Left ventricle myocardium superior (tissue), 1 donor: ENCODE measurements at regions not wholly inside any gene's neighbourhood (a gene's known extent, or its start where the extent isn't known, plus 50 kb on each side); places are given as distances from the start of the nearest gene placed in this dataset.

Experiments
- ATAC-seq: fragments of 200-7000 bp; cut with Tn5 transposase; one replicate; pipeline ENCODE4 v1.9.1; 2020; ENCODE audit warnings: mild to moderate bottlenecking, moderate library complexity
- DNase-seq: peaks from one replicate; pipeline ENCODE4 v3.0.0-alpha.2; 2020
- intact Hi-C: fragments of 100-400 bp; cut with micrococcal nuclease; formaldehyde crosslinking; loops from one replicate; pipeline ENCODE4 v1.11.0; 2022
- donor health status: DM: no; HTN: yes; CAD: no; lungs with severe emphysema.

DNA sequence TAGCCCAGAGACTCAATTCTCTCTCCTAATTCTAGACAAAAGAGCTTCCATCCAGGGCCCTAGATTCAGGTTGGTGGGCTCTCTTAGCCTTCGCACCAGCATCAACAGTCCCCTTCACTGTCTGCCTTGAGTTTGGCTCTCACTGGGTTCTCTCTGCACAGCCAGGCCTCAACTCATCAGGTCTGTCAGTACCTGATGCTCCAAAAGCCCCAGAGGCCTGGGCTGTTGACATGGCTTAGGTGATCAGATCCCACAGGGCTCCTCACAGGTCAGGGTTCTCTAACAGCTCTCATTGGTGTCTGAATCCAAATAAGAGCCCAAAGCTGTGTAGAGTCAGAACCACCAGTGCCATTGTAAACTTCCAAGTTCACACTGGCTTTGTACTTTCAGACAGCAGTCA, 206.6 kb upstream of the PPP2R3A start:
- intact Hi-C loops: no loop called here
- DNase-seq (no peak), ATAC-seq (no peak)

DNA sequence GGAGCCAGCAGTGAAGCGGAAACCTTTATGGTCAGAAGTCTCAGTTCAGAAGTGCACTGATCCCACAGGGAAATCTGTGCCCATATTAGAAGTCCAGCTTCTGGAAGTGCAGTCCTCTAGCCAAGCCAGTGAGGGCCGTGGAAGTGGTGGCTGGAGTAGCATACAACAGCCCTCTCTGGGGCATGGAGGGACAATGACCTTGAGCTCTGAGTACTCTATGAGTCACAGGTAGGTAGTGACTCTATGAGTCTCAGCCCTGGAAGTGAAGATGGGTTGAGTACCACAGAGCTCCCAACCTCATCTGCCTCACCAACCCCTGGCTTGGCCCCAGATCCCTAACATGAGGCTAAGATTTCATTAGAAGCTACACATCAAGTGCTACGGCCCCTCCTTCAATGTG, 205.9 kb upstream of the PPP2R3A start:
- DNase-seq (no peak), ATAC-seq (no peak)
- intact Hi-C loops: no loop called here

DNA sequence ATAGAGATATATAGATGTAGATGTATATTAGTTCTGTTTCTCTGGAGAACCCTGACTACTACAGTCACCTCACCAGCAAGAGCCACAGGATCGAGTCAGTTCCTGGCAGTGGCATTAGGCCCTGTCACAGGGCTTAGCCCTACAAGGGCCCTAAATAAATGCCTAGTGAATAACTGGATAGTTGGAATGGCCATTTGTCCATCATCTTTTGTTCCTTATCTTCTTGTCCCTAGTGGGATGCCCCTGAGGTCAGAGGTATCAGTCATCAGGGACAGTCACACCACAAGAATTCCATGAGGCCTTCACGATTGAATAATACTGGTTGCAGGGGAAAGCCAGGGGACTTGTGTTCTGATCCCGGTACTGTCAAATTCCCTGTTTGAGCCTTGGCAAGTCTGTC, 204.9 kb upstream of the PPP2R3A start:
- DNase-seq (no peak), ATAC-seq (no peak)
- intact Hi-C loops: no loop called here

DNA sequence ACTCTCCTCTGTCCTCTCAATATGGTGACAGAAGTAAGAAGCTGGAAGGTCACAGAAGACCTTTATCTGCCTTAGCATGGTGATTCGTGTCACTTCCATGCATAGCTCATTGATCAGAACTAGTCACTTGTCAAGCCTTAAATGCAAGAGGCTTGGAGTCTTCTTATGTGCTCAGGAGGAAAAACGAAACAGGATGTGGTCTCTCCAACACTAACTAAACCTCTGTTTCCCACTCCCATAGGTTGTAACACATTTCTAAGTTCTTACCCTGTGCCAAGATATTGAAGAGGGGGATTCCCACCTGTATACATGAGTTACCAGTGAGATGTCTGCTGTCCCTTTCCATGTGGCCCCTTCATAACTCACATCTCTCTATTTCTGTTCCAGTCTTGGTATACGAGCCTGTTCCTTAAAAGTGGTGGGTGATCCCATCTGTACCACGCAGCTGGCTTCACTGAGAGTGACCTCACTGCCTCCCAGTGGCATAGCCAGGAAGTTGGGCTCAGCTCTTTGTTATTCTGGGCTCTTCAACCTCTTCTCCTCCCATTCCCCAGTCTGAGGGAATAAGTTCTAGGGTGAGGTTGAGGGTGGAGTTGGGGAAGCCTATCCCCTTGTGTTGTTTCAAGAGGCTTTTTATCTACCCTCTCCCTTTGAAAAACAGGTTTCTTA, 203.2 kb upstream of the PPP2R3A start:
- no peak for DNase-seq
- intact Hi-C loops: no loop called here
- no peak for ATAC-seq

DNA sequence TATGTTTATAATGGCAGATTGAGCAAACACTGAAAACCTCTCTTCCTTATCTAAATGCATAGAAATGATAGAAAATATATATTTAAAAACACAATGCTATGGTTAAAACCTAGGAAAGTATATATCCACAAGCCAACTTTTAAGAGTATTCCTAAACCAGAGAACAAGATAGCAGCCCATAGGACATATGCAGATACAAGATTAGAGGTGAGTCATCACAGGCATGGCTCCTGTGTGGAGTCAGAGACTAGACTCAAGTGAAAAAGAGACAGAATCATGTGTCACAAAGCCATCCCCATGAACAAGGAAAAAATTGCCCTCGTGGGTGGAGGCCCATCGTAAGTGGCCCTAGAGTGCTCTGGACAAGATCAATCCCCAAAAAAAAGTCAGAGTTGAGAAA, 199.4 kb upstream of the PPP2R3A start:
- no peak for ATAC-seq
- intact Hi-C loops: no loop called here
- no peak for DNase-seq

DNA sequence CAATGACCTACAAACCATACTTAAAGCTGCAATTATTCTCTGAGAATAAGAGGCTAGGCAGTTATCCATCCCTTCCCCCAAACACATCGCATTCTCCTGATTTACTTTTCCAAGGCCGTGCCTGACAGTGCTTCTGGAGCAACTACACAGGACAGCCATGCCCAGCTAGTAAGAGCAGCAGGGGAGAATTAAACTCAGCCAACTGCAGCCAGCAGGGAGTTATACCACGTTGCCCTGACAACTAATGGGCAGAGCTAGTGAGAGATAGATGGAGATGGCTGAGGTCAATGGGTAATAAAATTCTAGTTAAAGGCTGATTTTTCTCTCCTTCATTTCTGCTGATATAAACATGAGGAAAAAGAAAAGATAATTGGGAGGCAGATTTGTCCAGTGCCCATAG, 193.8 kb upstream of the PPP2R3A start:
- intact Hi-C loops: no loop called here
- ATAC-seq: no peak
- DNase-seq: no peak

DNA sequence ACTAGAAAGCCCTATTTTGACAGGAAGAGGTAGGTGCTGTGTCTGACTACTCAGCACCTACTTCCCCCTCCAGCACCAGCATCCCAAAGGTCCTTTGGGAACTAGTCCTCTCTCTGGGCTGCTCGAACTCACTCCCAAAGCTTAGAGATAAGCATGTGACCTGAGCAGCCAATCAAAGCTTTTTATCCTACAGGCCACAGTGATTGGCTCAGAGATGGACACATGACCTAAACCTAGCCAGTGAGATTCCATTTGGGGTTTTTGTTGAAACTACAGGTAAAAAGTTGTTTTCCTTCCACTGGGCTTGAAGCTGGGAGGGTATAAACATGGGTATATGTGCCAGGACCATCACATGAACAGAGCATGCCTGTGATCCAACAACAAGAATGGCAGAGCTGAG, 186.5 kb upstream of the PPP2R3A start:
- intact Hi-C loops: no loop called here
- DNase-seq: no peak
- ATAC-seq: no peak

DNA sequence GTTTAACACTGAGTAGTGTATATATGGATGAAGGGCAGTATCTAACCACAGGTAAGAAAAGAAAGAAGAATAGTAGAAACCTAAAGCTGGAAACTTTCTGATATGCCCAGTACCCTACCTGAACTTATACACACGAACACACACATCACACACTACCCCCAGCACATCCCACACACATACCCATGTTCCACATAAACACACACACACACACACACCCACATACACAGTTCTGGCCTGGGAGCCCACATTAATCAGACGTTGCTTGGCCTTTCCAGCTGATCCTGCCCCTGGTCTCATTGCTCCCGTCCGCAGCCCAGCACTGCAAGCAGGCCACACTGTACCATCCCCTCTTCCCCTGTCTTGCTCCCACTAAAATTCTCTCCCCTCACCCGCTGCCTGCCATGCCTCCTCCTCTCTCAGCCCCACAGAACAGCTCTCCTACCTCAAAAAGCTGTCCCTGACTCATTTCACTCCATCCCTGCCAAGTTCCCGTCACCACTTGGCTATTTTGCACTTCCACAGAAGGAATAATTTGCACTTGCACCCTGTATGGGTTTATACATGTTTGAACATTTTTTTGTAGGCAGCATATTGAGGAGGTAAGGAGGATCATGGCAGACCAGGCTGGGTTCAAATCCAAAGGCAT, 185.8 kb upstream of the PPP2R3A start:
- no peak for ATAC-seq
- DNase-seq: no peak
- intact Hi-C loops: no loop called here

DNA sequence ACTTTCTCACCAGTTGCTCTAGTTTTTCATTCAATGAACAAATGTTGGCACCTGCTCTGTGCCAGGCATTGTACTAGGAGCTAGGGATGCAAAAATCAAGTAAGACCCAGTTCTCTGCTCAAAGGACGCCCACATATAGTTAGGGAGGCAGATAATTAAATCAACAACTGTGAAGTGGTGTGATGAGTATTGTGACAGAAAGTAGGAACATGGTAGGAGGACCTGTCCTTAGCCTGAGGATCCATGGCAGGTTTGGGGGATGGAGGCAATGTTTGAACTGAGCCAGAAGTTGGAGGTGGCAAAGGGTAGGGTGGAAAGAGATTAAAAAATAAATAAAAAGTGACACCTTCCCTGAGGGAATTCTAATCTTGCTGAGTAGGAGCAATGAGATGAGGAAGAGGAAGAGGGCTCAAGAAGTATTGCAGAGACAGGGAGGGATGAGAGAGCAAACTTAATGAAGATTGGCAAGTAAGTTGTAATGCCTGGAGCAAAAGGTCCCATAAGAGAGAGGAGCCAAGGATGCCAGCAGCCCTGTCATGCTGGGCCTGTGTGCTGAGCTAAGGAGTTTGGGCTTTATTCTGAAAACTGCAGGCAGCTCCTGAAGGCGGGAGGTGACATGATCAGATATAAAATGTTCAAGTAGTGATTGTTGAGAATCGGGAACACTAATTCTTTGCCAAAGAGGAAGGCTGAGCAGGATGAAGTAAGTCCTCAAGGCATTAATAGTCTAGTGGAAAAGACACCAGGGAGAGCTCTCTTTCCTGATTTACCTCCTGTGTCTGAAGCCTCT, 184.3 kb upstream of the PPP2R3A start:
- DNase-seq: no peak
- intact Hi-C loops: no loop called here
- no peak for ATAC-seq

DNA sequence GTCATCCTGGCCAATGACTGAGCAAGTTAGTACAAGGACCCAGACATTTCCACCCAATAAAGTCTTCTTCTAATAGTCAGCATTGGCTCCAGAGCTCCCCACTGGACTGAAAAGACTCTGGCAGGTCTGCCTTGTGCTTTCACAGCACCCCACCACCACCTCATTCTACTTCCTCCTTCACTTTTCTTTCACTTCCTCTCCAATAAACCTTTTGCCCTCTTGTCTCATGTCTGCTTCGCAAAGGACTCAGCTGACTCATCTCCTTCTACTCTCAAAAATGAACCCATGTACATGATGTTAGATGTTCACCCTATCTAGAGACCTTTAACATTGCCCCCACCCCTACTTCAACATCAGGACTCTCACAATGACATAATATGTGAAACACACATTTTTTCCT, 181.0 kb upstream of the PPP2R3A start:
- no peak for ATAC-seq
- intact Hi-C loops: no loop called here
- DNase-seq: no peak

DNA sequence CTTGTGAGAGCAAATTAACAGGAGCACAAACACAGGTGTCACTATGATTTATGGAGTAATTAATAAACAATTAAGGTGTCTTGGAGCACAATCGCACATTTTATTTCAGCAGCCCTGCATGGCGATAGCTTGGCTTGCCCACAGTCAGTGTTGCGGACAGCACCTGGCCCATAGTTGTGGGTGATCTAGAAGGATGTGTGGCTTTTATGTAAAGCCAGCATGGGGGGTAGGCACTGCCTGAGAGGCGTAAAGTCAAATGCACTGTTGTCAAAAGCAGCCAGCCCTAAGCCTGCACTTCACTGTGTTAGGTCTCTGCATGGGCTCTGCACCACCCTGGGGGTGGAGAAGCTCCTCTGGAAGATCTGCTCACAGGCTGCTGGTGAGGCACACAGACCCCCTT, 177.4 kb upstream of the PPP2R3A start:
- no peak for DNase-seq
- intact Hi-C loops: no loop called here
- ATAC-seq: no peak

DNA sequence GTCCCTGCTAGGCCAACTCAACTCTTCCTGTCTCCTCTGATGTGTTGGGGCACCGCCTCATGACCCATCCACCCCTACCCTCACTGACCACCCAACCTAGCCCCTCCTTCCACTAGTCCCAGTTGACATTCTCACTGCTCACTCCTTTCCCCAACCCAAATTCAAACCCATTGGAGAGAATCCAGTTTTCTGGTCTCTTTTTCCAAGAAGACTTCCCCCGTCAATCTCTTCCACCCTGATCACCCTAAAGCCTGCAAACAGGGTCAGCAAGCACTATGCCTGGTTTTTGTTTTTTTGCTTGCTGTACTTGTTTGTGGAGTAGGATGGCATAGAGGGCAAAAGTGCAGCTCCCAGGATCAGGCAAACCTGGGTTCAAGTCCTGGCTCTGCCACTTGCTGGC, 176.6 kb upstream of the PPP2R3A start:
- no peak for ATAC-seq
- intact Hi-C loops: no loop called here

DNA sequence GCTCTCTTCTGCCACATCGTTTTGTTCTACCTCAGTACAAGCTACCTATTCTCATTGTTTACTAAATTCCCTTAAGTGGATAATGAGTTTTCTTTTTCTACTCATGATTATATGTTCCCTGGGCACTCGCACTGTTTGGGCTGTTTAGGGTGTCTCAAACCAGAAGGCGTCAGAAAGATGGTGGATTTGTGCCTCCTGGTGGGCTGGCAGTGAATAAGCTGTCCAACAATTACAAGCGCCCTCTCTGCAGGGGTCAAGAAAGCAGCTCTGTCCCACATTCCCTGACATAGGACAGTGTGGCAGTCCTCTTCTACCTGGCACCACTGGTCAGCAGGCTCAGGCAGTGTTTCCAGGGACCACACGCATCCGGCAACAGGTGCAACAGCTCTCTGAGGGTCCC, 173.4 kb upstream of the PPP2R3A start:
- intact Hi-C loops: no loop called here
- ATAC-seq (no peak), DNase-seq (no peak)

More for the DNA sequence above, 176.6 kb upstream of the PPP2R3A start:
- DNase-seq: no peak

DNA sequence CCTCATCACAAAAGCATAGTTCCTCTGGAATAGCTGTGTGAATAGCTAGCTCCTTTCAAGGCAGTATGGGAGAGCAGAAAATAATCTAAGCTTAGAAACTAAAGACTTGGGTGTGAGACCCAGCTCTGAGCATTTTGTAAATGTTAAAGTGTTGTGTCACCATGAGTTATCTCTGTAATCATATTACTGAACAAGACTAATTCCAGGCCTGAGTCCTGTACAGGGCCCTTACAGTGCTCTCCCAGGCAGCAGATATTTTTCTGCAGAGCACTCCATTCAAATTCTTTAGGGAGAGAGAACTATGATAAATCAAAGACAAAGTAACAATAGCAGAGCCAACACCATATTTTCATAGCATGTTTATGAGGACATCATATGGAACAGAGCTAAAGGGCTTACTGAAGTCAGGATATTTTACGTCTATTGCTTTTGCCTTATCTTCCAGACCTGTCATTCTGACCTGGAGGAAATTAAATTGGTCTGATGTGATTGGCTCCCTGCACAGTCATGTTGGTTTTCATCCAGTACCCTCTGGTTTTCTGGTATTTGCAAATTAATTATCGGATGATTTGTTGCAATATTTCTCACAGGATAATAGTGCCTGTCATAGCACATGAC, 172.6 kb upstream of the PPP2R3A start:
- ATAC-seq (no peak), DNase-seq (no peak)
- intact Hi-C loops: no loop called here

DNA sequence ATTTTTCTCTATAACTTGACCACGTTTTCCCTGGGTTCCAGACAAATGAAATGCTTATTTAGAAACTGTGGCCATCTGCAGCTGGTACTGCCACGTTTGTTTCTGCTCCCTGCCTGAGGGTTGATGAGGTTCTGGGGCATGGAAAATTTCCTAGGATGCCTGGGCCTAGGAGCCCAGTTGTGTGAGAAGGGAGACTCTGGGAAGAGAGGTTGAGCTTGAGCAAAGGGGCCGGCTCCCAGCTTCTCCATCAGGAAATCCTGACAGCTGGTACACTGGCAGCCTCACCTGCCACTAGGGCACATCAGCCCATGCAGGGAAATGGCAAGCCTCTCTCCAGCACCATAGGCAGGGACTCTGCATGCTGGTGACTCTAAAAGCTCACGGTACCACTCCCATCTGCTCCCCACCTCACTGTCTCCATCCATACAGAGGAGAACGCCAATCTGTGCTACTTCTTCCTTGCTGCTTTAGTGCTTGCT, 165.4 kb upstream of the PPP2R3A start:
- intact Hi-C loops: no loop called here

DNA sequence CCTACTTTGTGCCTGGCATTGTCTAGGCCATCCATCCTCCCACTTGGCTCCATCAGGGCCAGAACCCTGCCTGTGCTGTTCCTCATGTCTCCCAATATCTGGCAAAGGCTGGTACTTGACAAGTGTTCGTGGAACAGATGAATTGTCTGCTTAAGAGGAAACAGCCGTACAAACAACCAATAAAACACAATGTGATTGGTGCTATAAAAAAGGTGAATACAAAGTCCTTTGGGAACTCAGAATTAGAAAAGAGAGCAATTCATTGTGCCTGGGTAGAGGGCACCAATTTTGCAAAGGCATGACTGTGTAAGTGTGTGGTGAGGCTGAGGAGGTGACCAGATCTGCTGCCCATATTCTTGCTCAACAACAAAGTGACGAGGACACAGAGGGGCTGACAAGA, 164.5 kb upstream of the PPP2R3A start:
- DNase-seq (no peak), ATAC-seq (no peak)
- intact Hi-C loops: no loop called here

More for the DNA sequence above, 165.4 kb upstream of the PPP2R3A start:
- ATAC-seq (no peak), DNase-seq (no peak)

DNA sequence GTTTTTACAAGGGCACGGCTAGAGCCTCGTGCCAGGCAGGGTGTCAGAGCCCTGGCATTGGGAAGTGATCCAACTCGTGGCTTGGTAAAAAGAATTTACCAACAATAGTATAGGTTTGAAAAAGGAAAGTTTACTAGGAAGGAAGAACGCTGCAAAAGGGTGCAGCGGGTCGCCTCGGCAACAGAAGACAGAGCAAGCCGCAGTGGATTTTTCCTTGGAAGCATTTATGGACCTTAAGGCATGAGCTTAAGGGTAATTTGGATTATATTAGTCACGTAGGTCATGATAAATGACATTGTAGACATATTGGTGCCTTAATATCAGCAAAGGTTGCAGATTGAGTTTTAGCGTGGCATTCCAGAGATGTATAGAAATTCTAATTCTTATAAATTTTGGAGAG, 163.4 kb upstream of the PPP2R3A start:
- intact Hi-C loops: no loop called here
- DNase-seq (no peak), ATAC-seq (no peak)

DNA sequence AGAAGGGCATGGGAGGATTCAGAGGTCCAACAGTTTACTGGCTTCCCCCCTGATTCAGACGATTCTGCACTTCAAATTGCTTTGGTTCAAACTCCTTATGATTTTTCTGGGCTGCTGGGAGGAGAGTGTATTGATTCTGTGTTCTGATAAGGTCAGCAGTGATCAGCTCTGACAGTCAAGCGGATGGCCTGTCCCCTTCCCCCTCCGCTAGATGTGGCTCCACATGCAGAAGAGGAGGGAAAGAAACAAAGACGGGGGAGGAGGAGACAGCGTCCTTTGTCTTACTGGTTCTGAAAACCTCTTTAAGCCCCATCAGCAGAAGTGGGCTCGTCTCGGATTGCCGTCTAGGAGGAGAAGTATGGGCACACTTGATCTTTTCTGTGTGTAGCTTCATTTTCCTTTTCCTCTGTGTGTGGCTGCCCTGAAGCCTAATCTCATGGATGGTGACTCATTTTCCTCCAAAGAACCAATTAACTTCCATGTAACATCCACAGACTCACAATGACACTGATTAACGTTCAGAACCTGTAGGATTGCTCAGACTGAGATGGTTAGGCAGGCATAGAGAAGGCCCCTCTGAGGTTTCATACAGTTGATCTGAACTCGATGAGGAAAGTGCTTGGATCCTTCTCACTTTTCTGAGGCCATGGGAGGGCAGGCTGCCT, 162.4 kb upstream of the PPP2R3A start:
- intact Hi-C loops: no loop called here
- ATAC-seq (no peak), DNase-seq (no peak)

DNA sequence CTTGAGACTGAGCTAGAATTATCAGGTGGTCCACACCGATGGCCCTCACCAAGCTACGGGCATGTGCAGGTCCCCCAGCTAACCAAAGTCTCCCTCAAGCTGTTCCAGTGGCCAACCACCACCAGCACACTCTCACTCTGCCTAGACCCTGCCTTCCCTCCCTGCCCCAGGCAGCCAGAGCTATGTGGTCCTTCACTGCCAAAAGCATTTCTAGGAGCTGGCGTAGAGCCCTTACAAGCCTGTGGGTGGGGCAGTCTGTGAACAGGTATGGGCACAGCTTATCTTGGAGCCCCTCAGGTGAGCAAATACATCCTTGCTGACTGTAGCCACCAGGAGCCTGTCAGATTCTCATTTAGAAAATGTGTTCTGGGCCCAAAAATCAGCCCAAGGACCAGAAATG, 159.8 kb upstream of the PPP2R3A start:
- intact Hi-C loops: no loop called here
- ATAC-seq (no peak), DNase-seq (no peak)

DNA sequence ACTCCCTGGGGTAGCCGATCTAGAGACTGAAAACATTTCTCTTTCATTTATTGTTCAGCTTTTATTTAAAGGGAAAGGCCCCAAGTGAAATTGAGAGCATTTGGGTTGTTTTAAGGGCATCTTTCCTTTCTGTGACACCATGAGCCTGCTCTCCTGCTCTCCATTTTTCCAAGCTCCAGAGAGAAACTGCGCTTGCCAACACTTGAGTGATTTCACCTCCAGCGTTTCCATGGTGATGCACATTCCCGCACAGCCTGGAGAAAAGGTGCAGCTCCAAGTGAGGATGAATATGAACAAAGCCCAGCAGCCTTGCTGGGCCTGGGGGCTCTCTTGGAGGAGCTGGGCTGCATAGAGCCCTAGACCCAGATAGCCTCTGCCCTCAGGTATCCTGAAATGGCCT, 159.2 kb upstream of the PPP2R3A start:
- ATAC-seq (no peak), DNase-seq (no peak)
- intact Hi-C loops: no loop called here
